Neural crest cell (in vitro differentiated cells): ENCODE measurements at regions not wholly inside any gene's neighbourhood (a gene's known extent, or its start where the extent isn't known, plus 50 kb on each side); places are given as distances from the start of the nearest gene placed in this dataset.

ENCODE experiments used
- DNase-seq: peaks from one replicate; pipeline ENCODE4 v3.0.0; 2021; ENCODE audit warnings: low read depth, mixed read lengths, low spot score
- H3K27ac Mint-ChIP-seq: one replicate; pipeline ENCODE4 v1.8.0; 2021; ENCODE audit warnings: mild to moderate bottlenecking, mixed read lengths; ENCODE audit not compliant: unreplicated experiment
- H3K27me3 Mint-ChIP-seq: 2 replicates; pipeline ENCODE4 v1.8.0; 2021; ENCODE audit warnings: low read depth, mild to moderate bottlenecking, mixed read lengths
- H3K36me3 Mint-ChIP-seq: 2 replicates; pipeline ENCODE4 v1.8.0; 2021; ENCODE audit warnings: low read depth, mild to moderate bottlenecking, mixed read lengths
- H3K4me1 Mint-ChIP-seq: 2 replicates; pipeline ENCODE4 v1.8.0; 2021; ENCODE audit warnings: mixed read lengths
- H3K4me3 Mint-ChIP-seq: one replicate; pipeline ENCODE4 v1.8.0; 2021; ENCODE audit warnings: mild to moderate bottlenecking, mixed read lengths
- H3K9me3 Mint-ChIP-seq: 2 replicates; pipeline ENCODE4 v1.8.0; 2021; ENCODE audit warnings: mixed read lengths
- CTCF ChIP-seq: fragments of 200-600 bp; sonication (generic); conservative IDR thresholded peaks from 2 replicates; pipeline ENCODE4 v1.5.0; 2021; ENCODE audit warnings: antibody characterized with exemption, mild to moderate bottlenecking

DNA sequence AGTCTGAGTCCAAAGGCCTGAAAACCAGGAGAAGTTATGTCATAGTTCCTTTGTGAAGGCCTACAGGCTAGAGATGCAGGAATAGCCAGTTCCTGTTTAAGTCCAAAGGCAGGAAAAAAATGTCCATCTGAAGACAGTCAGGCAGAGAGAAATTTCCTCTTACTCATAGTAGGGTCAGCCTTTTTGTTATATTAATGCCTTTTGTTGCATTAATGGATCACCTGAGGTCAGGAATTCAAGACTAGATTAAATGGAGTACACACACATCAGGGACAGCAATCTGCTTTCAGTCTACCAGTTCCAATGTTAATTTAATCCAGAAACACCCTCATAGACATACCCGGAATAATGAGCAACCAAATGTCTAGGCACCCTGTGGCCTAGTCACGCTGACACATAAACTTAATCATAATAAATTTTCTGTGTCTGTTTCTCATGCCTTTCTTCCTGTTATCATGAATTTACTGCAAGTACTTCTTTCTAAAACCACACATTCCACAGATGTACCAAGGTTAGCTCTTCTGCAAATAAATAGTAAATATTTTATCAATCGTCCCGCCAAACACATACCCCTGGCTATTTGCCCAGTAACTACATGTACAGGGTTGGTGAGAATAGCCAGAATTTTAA lies 703.9 kb downstream of the EFNA5 start:
- peaks cover 5% of the 10 kb centered on the region for H3K9me3 Mint-ChIP-seq
- DNase-seq, result no peak
- H3K4me3 Mint-ChIP-seq, result no peak overlapping the region
- no peaks in the 10 kb centered on the region for H3K36me3 Mint-ChIP-seq
- H3K4me1 Mint-ChIP-seq, result no peaks in the 10 kb centered on the region
- no peak overlapping the region for H3K27ac Mint-ChIP-seq
- no peak for TF ChIP-seq CTCF
- H3K27me3 Mint-ChIP-seq, result no peaks in the 10 kb centered on the region

GRCh38 chr5:106964132-106964531 lies 706.6 kb downstream of the EFNA5 start:
- H3K36me3 Mint-ChIP-seq, result no peaks in the 10 kb centered on the region
- H3K4me1 Mint-ChIP-seq, result no peaks in the 10 kb centered on the region
- TF ChIP-seq CTCF, result no peak
- no peak for DNase-seq
- peaks cover 5% of the 10 kb centered on the region for H3K9me3 Mint-ChIP-seq
- no peak overlapping the region for H3K4me3 Mint-ChIP-seq
- H3K27me3 Mint-ChIP-seq, result no peaks in the 10 kb centered on the region
- H3K27ac Mint-ChIP-seq, result no peak overlapping the region

DNA sequence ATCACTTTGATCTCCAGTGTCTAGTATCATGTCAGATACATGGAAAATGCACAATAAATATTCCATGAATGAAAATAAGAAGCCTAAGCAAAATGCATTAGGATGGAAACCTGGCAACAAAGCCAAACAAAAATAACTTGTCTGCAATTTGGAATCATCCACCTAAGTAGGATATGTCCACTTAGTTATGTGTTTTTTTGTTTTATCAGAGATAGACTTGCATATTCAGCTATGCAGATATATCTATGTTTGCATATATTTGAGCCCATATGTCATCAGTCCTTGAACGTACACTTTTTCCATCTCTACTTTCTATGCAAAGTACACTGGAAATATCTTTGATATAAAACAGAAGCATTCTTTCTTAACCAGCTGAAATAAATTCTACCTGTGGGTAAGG lies 707.1 kb downstream of the EFNA5 start:
- DNase-seq, result no peak
- no peak overlapping the region for H3K4me3 Mint-ChIP-seq
- no peaks in the 10 kb centered on the region for H3K36me3 Mint-ChIP-seq
- H3K4me1 Mint-ChIP-seq, result no peaks in the 10 kb centered on the region
- no peak for TF ChIP-seq CTCF
- no peaks in the 10 kb centered on the region for H3K27me3 Mint-ChIP-seq
- H3K27ac Mint-ChIP-seq, result no peak overlapping the region
- H3K9me3 Mint-ChIP-seq, result peaks cover 5% of the 10 kb centered on the region

DNA sequence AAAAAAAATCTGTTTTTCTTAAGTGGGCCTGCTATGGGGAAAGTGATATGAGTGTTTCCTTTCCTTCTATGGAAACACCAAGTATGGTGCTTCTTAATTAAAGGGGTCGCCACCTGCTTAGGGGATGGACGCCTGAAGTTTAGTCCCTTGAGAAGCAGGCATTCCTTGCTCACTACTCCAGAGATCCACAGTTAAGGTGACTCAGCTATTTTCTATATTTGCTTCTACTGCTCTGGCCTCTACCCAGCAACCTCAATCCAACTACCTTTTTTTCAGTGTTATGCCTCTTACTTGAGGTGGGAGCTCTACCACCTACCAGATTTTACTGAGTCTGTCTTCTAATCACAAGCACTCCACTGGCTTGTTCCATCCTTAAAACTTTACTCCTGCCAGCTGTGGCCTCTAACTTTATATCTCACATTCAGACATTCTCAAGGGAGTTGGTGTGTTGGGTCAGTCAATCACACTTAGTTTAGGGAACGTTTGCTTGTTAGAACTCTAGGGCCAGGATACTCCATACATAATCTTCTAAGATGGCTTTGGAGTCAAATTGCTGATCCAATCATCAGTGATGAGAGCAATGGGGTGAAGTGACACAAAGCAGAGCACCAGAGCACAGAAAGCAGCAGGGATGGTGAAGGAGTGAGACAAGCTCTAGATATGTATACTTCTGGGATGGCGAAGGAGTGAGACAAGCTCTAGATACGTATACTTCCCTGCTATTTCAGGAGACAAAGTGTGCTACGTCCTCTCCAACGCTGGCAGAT lies 708.1 kb downstream of the EFNA5 start:
- H3K27me3 Mint-ChIP-seq, result no peaks in the 10 kb centered on the region
- H3K4me1 Mint-ChIP-seq, result no peaks in the 10 kb centered on the region
- DNase-seq, result no peak
- no peaks in the 10 kb centered on the region for H3K36me3 Mint-ChIP-seq
- H3K27ac Mint-ChIP-seq, result no peak overlapping the region
- peaks cover 5% of the 10 kb centered on the region for H3K9me3 Mint-ChIP-seq
- TF ChIP-seq CTCF, result no peak
- H3K4me3 Mint-ChIP-seq, result no peak overlapping the region

- no peak for DNase-seq
- no peak overlapping the region for H3K27ac Mint-ChIP-seq
- H3K36me3 Mint-ChIP-seq, result no peaks in the 10 kb centered on the region
- no peaks in the 10 kb centered on the region for H3K27me3 Mint-ChIP-seq
- no peaks in the 10 kb centered on the region for H3K9me3 Mint-ChIP-seq
- H3K4me1 Mint-ChIP-seq, result no peaks in the 10 kb centered on the region
- H3K4me3 Mint-ChIP-seq, result no peak overlapping the region
- no peak for TF ChIP-seq CTCF
Measured at GRCh38 chr5:106959387-106959786, 711.4 kb downstream of the EFNA5 start.
